Keratinocyte (primary cell): ENCODE measurements at regions not wholly inside any gene's neighbourhood (a gene's known extent, or its start where the extent isn't known, plus 50 kb on each side); places are given as distances from the start of the nearest gene placed in this dataset.

Experiments used
- DNase-seq: peaks from one replicate; pipeline ENCODE4 v3.0.0-alpha.2; 2011; ENCODE audit warnings: low read depth, missing footprints, low spot score
- FAIRE-seq: peaks from 2 replicates; lab custom pipeline; 2011; peaks lifted over from hg19 to GRCh38; lab: Jason Lieb, UNC
- H2AFZ ChIP-seq: 2 replicates; pipeline ENCODE4 v1.6.0; 2012; ENCODE audit warnings: low read length, control low read depth, inconsistent platforms; ENCODE audit not compliant: control insufficient read depth
- H3K27ac ChIP-seq: 2 replicates; pipeline ENCODE4 v1.5.1; 2011; ENCODE audit warnings: low read length; ENCODE audit not compliant: control insufficient read depth, insufficient read depth
- H3K27me3 ChIP-seq: 3 replicates; pipeline ENCODE4 v1.6.0; 2011; ENCODE audit warnings: low read length; ENCODE audit not compliant: control insufficient read depth, insufficient read depth; ENCODE audit errors: extremely low read depth
- H3K36me3 ChIP-seq, 2 experiments: 2 replicates in 1 of 2; 3 replicates in 1 of 2; pipeline ENCODE4 v1.5.1; 2011; ENCODE audit warnings: low read length in 2 of 2, mild to moderate bottlenecking in 1 of 2; ENCODE audit not compliant: control insufficient read depth in 2 of 2, insufficient read depth in 2 of 2; ENCODE audit errors: extremely low read depth in 1 of 2
- H3K4me1 ChIP-seq: 3 replicates; pipeline ENCODE4 v1.5.1; 2011; ENCODE audit warnings: low read length; ENCODE audit not compliant: control insufficient read depth, insufficient read depth; ENCODE audit errors: extremely low read depth
- H3K4me2 ChIP-seq: 3 replicates; pipeline ENCODE4 v1.6.0; 2011; ENCODE audit warnings: low read depth, low read length; ENCODE audit not compliant: control insufficient read depth, insufficient read depth; ENCODE audit errors: extremely low read depth
- H3K4me3 ChIP-seq, 3 experiments: fragments of 200-600 bp in 1 of 3; sonication (generic) in 1 of 3; 2 replicates in 2 of 3; 3 replicates in 1 of 3; pipeline ENCODE4 v1.5.1; 2011 to 2016; ENCODE audit warnings: low read length in 3 of 3, mild to moderate bottlenecking in 3 of 3, control low read depth in 2 of 3, inconsistent platforms in 1 of 3, low read depth in 1 of 3, mixed read lengths in 1 of 3, mixed run types in 1 of 3, moderate library complexity in 1 of 3; ENCODE audit not compliant: control insufficient read depth in 2 of 3, insufficient read depth in 2 of 3; ENCODE audit errors: extremely low read depth in 1 of 3
- H3K79me2 ChIP-seq: 2 replicates; pipeline ENCODE4 v1.6.0; 2012; ENCODE audit warnings: low read length; ENCODE audit not compliant: control insufficient read depth, insufficient read depth
- H3K9ac ChIP-seq: 3 replicates; pipeline ENCODE4 v1.6.0; 2011; ENCODE audit warnings: low read length; ENCODE audit not compliant: control insufficient read depth, insufficient read depth; ENCODE audit errors: extremely low read depth
- H3K9me1 ChIP-seq: 3 replicates; pipeline ENCODE4 v1.6.0; 2011; ENCODE audit warnings: low read length; ENCODE audit not compliant: control insufficient read depth, insufficient read depth; ENCODE audit errors: extremely low read depth
- H3K9me3 ChIP-seq: 2 replicates; pipeline ENCODE4 v1.5.1; 2012; ENCODE audit warnings: low read depth, low read length; ENCODE audit not compliant: control insufficient read depth
- H4K20me1 ChIP-seq: 3 replicates; pipeline ENCODE4 v1.6.0; 2011; ENCODE audit warnings: low read length; ENCODE audit not compliant: control insufficient read depth, insufficient read depth; ENCODE audit errors: extremely low read depth
- EZH2 ChIP-seq: IDR thresholded peaks from one replicate; pipeline ENCODE4 v1.6.1; 2012; ENCODE audit warnings: inconsistent platforms, mild to moderate bottlenecking, low read length, moderate library complexity
- dilution Hi-C: fragments of 300-500 bp; cut with MboI; formaldehyde crosslinking; loops from one replicate; pipeline ENCODE4 v1.7.0; 2020; ENCODE audit warnings: low sequenced_read_pairs; ENCODE audit not compliant: extremely low pct_ligation_motif_present
- TF ChIP-seq, protein P1 (sequence below), 3 experiments: IDR thresholded peaks in 1 of 3; conservative IDR thresholded peaks in 1 of 3; optimal IDR thresholded peaks in 1 of 3; 2 replicates in 2 of 3; 3 replicates in 1 of 3; pipeline versions ENCODE3 to v1.5.1; 2011; ENCODE audit warnings: low read length in 3 of 3, mild to moderate bottlenecking in 3 of 3, moderate library complexity in 2 of 3, control low read depth in 1 of 3, inconsistent platforms in 1 of 3; ENCODE audit not compliant: insufficient read depth in 2 of 3; ENCODE audit errors: extremely low read depth in 1 of 3

DNA sequence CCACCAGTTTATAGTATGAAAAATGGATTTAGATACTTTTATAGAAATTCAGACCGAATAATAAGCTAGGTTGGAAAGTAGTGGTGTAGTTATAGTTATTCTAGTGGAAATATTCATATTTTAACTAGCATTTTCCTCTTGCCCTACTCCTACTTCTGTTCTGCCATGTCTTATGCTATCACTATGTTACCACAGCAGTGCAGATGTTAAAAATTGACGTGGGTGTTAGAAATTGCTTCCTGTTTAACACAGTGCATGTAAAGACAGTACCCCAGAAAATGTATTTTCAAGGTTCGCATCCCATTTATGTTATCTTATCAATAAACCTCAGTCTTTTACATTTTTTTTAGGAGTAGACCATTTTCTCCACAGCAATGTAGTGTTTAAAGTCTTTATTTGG is 774.2 kb upstream of the CDH10 start:
- Histone ChIP-seq H3K36me3 (no peaks in the 10 kb centered on the region), H3K4me3 (no peak overlapping the region), H3K9me3 (no peaks in the 10 kb centered on the region), H3K9ac (no peak overlapping the region), H3K79me2 (no peaks in the 10 kb centered on the region), H3K27ac (no peak overlapping the region), H3K4me1 (no peaks in the 10 kb centered on the region), H3K9me1 (no peaks in the 10 kb centered on the region), H2AFZ (no peak overlapping the region), H3K27me3 (no peaks in the 10 kb centered on the region), H4K20me1 (no peaks in the 10 kb centered on the region), H3K4me2 (no peak overlapping the region)
- no peak for TF ChIP-seq EZH2
- TF ChIP-seq, protein P1, sequence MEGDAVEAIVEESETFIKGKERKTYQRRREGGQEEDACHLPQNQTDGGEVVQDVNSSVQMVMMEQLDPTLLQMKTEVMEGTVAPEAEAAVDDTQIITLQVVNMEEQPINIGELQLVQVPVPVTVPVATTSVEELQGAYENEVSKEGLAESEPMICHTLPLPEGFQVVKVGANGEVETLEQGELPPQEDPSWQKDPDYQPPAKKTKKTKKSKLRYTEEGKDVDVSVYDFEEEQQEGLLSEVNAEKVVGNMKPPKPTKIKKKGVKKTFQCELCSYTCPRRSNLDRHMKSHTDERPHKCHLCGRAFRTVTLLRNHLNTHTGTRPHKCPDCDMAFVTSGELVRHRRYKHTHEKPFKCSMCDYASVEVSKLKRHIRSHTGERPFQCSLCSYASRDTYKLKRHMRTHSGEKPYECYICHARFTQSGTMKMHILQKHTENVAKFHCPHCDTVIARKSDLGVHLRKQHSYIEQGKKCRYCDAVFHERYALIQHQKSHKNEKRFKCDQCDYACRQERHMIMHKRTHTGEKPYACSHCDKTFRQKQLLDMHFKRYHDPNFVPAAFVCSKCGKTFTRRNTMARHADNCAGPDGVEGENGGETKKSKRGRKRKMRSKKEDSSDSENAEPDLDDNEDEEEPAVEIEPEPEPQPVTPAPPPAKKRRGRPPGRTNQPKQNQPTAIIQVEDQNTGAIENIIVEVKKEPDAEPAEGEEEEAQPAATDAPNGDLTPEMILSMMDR (optimal IDR thresholded peaks at IDR 0.05 in 1 of 3, IDR thresholded peaks at IDR 0.05 in 1 of 3, conservative IDR thresholded peaks at IDR 0.05 in 1 of 3; ENCODE audit: extremely low read depth in 1 of 3, insufficient read depth in 2 of 3, low read length in 3 of 3), result no peak
- dilution Hi-C loops, result no loop called here
- DNase-seq, result no peak
- FAIRE-seq, result no peak

DNA sequence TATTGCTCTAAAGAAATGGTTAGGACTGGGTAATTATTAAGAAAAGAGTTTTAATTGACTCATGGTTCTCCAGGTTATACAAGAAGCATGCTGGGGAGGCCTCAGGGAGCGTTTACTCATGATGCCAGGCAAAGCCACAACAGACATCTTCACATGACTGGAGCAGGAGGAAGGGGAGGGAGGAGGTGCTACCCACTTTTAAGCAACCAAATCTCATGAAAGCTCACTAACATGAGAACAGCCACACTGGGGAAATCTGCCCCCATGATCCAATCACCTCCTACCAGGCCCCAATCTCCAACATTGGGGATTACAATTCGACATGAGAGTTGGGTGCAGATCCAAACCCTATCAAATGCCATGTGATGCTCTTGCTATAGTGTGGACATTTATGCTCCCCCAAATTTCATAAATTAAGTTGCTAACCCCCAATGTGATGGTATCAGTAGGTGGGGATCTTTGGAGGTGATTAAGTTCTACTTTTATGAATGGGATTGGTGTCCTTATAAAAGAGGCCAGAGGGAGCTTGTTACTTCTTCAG is 773.6 kb upstream of the CDH10 start:
- H3K79me2 ChIP-seq, result no peaks in the 10 kb centered on the region
- H3K27ac ChIP-seq, result no peak overlapping the region
- dilution Hi-C loops, result no loop called here
- TF ChIP-seq, protein P1 (optimal IDR thresholded peaks at IDR 0.05 in 1 of 3, IDR thresholded peaks at IDR 0.05 in 1 of 3, conservative IDR thresholded peaks at IDR 0.05 in 1 of 3; ENCODE audit: extremely low read depth in 1 of 3, insufficient read depth in 2 of 3, low read length in 3 of 3), result no peak
- TF ChIP-seq EZH2, result no peak
- H3K4me2 ChIP-seq, result no peak overlapping the region
- DNase-seq (no peak), FAIRE-seq (no peak)
- H3K9ac ChIP-seq, result no peak overlapping the region
- no peaks in the 10 kb centered on the region for H3K27me3 ChIP-seq
- no peak overlapping the region for H3K4me3 ChIP-seq
- H4K20me1 ChIP-seq, result no peaks in the 10 kb centered on the region
- no peak overlapping the region for H2AFZ ChIP-seq
- H3K4me1 ChIP-seq, result no peaks in the 10 kb centered on the region
- no peaks in the 10 kb centered on the region for H3K36me3 ChIP-seq
- H3K9me3 ChIP-seq, result no peaks in the 10 kb centered on the region
- H3K9me1 ChIP-seq, result no peaks in the 10 kb centered on the region
